K562 (cell line): ENCODE measurements at regions not wholly inside any gene's neighbourhood (a gene's known extent, or its start where the extent isn't known, plus 50 kb on each side); places are given as distances from the start of the nearest gene placed in this dataset.
"Not testable (repeated sequence)": the region's sequence is repeated elsewhere in the genome, so short reads cannot be mapped to it uniquely, and the experiment has no call there.

ENCODE experiments used
- CHD4 ChIP-seq: fragments of 200-600 bp; sonication (generic); IDR thresholded peaks from 3 replicates; pipeline ENCODE4 v1.6.1; 2012; ENCODE audit warnings: low read depth, mild to moderate bottlenecking, mixed read lengths, low read length, inconsistent platforms; ENCODE audit not compliant: insufficient read depth, insufficient replicate concordance, poor library complexity, severe bottlenecking
- CTCF ChIP-seq, 3 experiments: IDR thresholded peaks in 2 of 3; conservative IDR thresholded peaks in 1 of 3; 2 replicates each; pipeline ENCODE4 v1.5.1; 2011 to 2012; ENCODE audit warnings: low read length in 3 of 3, mild to moderate bottlenecking in 3 of 3, control low read depth in 2 of 3, improper control_type of control experiment in 1 of 3, inconsistent platforms in 1 of 3, low read depth in 1 of 3, mixed read lengths in 1 of 3, moderate library complexity in 1 of 3; ENCODE audit not compliant: insufficient read depth in 2 of 3
- NFYB ChIP-seq: IDR thresholded peaks from 2 replicates; pipeline ENCODE4 v1.6.1; 2011; ENCODE audit warnings: mild to moderate bottlenecking, moderate library complexity; ENCODE audit not compliant: insufficient read length; ENCODE audit errors: extremely low read depth
- POLR2A ChIP-seq: fragments of 450-650 bp; conservative IDR thresholded peaks from 2 replicates; pipeline ENCODE4 v1.6.1; 2016
- SMARCB1 ChIP-seq: IDR thresholded peaks from 2 replicates; pipeline ENCODE4 v1.6.1; 2011; ENCODE audit warnings: improper control_type of control experiment, low read depth; ENCODE audit not compliant: insufficient read length
- SP2 ChIP-seq: IDR thresholded peaks from 2 replicates; pipeline ENCODE4 v1.6.1; 2011; ENCODE audit warnings: mild to moderate bottlenecking, low read depth, low read length, moderate library complexity; ENCODE audit not compliant: poor library complexity, severe bottlenecking; ENCODE audit errors: extremely low read depth
- UBTF ChIP-seq, 2 experiments: IDR thresholded peaks; 2 replicates each; pipeline ENCODE4 v1.6.1; 2012; ENCODE audit warnings: improper control_type of control experiment in 2 of 2, low read depth in 2 of 2, low read length in 2 of 2, borderline replicate concordance in 1 of 2
- ZFP30 ChIP-seq: fragments of 250-450 bp; sonication (Bioruptor Pico); IDR thresholded peaks from 2 replicates; pipeline ENCODE4 v1.8.0; 2022; ENCODE audit warnings: moderate library complexity, mild to moderate bottlenecking, inconsistent platforms, borderline replicate concordance
- TF ChIP-seq, protein P1 (sequence below): IDR thresholded peaks from 3 replicates; pipeline ENCODE4 v1.6.1; 2011; ENCODE audit warnings: borderline replicate concordance, mild to moderate bottlenecking; ENCODE audit not compliant: insufficient read length, insufficient read depth

- not testable (repeated sequence) for TF ChIP-seq POLR2A; NFYB; CTCF (IDR thresholded peaks at IDR 0.05 in 2 of 3, conservative IDR thresholded peaks at IDR 0.05 in 1 of 3; ENCODE audit: insufficient read depth in 2 of 3, low read depth in 1 of 3, low read length in 3 of 3); SP2; CHD4; ZFP30 (CRISPR knock-in tag); SMARCB1; UBTF (IDR thresholded peaks at IDR 0.05; ENCODE audit: borderline replicate concordance in 1 of 2, low read depth in 2 of 2, low read length in 2 of 2)
- TF ChIP-seq, protein P1, sequence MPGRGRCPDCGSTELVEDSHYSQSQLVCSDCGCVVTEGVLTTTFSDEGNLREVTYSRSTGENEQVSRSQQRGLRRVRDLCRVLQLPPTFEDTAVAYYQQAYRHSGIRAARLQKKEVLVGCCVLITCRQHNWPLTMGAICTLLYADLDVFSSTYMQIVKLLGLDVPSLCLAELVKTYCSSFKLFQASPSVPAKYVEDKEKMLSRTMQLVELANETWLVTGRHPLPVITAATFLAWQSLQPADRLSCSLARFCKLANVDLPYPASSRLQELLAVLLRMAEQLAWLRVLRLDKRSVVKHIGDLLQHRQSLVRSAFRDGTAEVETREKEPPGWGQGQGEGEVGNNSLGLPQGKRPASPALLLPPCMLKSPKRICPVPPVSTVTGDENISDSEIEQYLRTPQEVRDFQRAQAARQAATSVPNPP: not testable (repeated sequence)
Measured at GRCh38 chr2:38482710-38483109, 105.6 kb upstream of the ATL2 start.
